ENCODE measurements at regions not wholly inside any gene's neighbourhood (a gene's known extent, or its start where the extent isn't known, plus 50 kb on each side); places are given as distances from the start of the nearest gene placed in this dataset.
A peak's percentile ranks its signal among the peaks of the same experiment; 100 is the strongest.

DNA sequence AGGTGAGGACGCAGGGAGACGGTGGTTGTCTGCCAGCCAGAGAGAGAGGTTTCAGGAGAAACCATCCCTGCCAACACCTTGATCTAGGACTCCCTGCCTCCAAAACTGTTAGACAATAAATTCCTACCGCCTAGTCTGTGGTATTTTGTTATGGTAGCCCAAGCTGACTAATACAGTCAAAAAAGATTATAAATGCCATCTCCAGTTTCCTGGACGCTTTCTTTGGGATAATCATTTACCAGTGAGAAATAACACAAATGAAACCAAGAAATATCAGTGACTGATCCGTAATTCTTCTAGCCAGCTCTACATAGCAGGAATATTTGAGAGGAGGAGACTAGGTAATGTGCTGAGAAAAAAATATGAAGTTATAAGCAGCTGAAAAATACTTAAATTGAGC is 707.8 kb upstream of the LMCD1 start:
- Histone ChIP-seq H3K27me3 (ENCODE audit: control insufficient read depth in 3 of 3, insufficient read depth in 3 of 3, low read length in 3 of 3) (no peaks in the 10 kb centered on the region), H3K4me3 (ENCODE audit: low read depth in 1 of 3, low read length in 3 of 3) (no peak overlapping the region), H3K9me3 (ENCODE audit: control insufficient read depth in 2 of 2, insufficient read depth in 1 of 2, low read depth in 1 of 2, low read length in 1 of 2) (peaks cover 0 to 4% of the 10 kb centered on the region in 2 donors), H3K27ac (ENCODE audit: low read depth in 1 of 3, low read length in 2 of 3) (no peak overlapping the region), H3K36me3 (ENCODE audit: control insufficient read depth in 3 of 3, insufficient read depth in 2 of 3, low read depth in 1 of 3, low read length in 3 of 3) (no peaks in the 10 kb centered on the region), H3K4me1 (ENCODE audit: control insufficient read depth in 3 of 3, insufficient read depth in 2 of 3, low read depth in 1 of 3, low read length in 2 of 3) (no peaks in the 10 kb centered on the region)
- FAIRE-seq, result no peak
- DNase-seq, result no peak
- 70 to 77% (median 76%) methylated on average over 5 of the region's 5 CpGs for WGBS, 3 donors

GRCh38 chr3:7798276-7798675 is 703.3 kb upstream of the LMCD1 start:
- WGBS, 3 donors, result 58 to 71% (median 68%) methylated on average over 4 of the region's 4 CpGs

GRCh38 chr3:7800006-7800780 is 701.4 kb upstream of the LMCD1 start:
- Histone ChIP-seq H3K4me3 (ENCODE audit: low read depth in 1 of 3, low read length in 3 of 3) (no peak overlapping the region), H3K4me1 (ENCODE audit: control insufficient read depth in 3 of 3, insufficient read depth in 2 of 3, low read depth in 1 of 3, low read length in 2 of 3) (no peaks in the 10 kb centered on the region), H3K27me3 (ENCODE audit: control insufficient read depth in 3 of 3, insufficient read depth in 3 of 3, low read length in 3 of 3) (no peaks in the 10 kb centered on the region), H3K36me3 (ENCODE audit: control insufficient read depth in 3 of 3, insufficient read depth in 2 of 3, low read depth in 1 of 3, low read length in 3 of 3) (no peaks in the 10 kb centered on the region), H3K27ac (ENCODE audit: low read depth in 1 of 3, low read length in 2 of 3) (no peak overlapping the region), H3K9me3 (ENCODE audit: control insufficient read depth in 2 of 2, insufficient read depth in 1 of 2, low read depth in 1 of 2, low read length in 1 of 2) (no peaks in the 10 kb centered on the region)
- FAIRE-seq, result no peak
- DNase-seq, result peak in 1 of 2 donors; percentile 4
- 57 to 62% (median 58%) methylated on average over 4 of the region's 4 CpGs for WGBS, 3 donors

More at GRCh38 chr3:7798276-7798675, 703.3 kb upstream of the LMCD1 start:
- H3K4me1 ChIP-seq (ENCODE audit: control insufficient read depth in 3 of 3, insufficient read depth in 2 of 3, low read depth in 1 of 3, low read length in 2 of 3), result no peaks in the 10 kb centered on the region
- H3K4me3 ChIP-seq (ENCODE audit: low read depth in 1 of 3, low read length in 3 of 3), result no peak overlapping the region
- no peaks in the 10 kb centered on the region for H3K36me3 ChIP-seq (ENCODE audit: control insufficient read depth in 3 of 3, insufficient read depth in 2 of 3, low read depth in 1 of 3, low read length in 3 of 3)
- FAIRE-seq (no peak), DNase-seq (no peak)
- H3K9me3 ChIP-seq (ENCODE audit: control insufficient read depth in 2 of 2, insufficient read depth in 1 of 2, low read depth in 1 of 2, low read length in 1 of 2), result no peaks in the 10 kb centered on the region
- no peaks in the 10 kb centered on the region for H3K27me3 ChIP-seq (ENCODE audit: control insufficient read depth in 3 of 3, insufficient read depth in 3 of 3, low read length in 3 of 3)
- H3K27ac ChIP-seq (ENCODE audit: low read depth in 1 of 3, low read length in 2 of 3), result no peak overlapping the region

DNA sequence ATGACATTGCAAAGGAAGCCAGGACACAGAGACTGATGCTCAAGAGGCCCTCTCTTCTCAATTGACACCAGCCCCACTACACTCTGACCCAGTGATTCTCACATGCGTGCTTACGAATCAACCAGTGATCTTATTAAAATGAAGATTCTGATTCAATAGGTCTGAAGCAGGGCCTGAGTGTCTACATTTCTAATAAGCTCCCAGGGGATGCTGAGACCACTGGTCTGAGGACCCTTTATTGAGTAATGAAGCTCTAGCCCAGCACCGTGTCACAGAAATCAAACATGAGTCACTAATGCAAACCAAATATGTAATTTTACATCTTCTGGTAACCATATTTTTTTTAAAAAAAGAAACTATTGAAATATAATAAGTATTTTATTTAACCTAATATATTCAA is 689.1 kb upstream of the LMCD1 start:
- Histone ChIP-seq H3K27ac (ENCODE audit: low read depth in 1 of 3, low read length in 2 of 3) (no peak overlapping the region), H3K27me3 (ENCODE audit: control insufficient read depth in 3 of 3, insufficient read depth in 3 of 3, low read length in 3 of 3) (peaks cover 0 to 3% (median 0%) of the 10 kb centered on the region in 3 donors), H3K9me3 (ENCODE audit: control insufficient read depth in 2 of 2, insufficient read depth in 1 of 2, low read depth in 1 of 2, low read length in 1 of 2) (no peaks in the 10 kb centered on the region), H3K36me3 (ENCODE audit: control insufficient read depth in 3 of 3, insufficient read depth in 2 of 3, low read depth in 1 of 3, low read length in 3 of 3) (no peaks in the 10 kb centered on the region), H3K4me3 (ENCODE audit: low read depth in 1 of 3, low read length in 3 of 3) (no peak overlapping the region), H3K4me1 (ENCODE audit: control insufficient read depth in 3 of 3, insufficient read depth in 2 of 3, low read depth in 1 of 3, low read length in 2 of 3) (no peaks in the 10 kb centered on the region)
- 93 to 94% (median 94%) methylated on average over 3 of the region's 3 CpGs for WGBS, 3 donors
- no peak for FAIRE-seq
- DNase-seq, result no peak

DNA sequence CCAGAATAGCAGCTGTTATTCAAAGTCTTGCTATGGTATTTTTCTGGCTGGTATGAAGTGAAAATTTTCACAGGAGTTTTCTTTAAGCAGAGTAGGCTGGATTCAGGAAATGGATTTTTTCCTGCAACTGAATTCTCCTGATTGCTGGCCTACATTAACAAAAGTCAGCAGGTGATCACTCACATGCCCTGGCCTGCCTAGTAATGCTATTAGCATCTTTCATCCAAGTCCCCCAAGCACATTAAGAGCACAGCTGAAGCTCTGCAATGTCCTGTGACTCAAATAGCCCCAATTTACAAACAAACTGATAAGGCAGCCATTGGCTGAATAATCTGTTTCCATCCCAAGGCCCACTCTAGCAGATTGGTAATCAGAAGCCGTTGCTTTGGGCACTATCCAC is 688.3 kb upstream of the LMCD1 start:
- Histone ChIP-seq H3K9me3 (ENCODE audit: control insufficient read depth in 2 of 2, insufficient read depth in 1 of 2, low read depth in 1 of 2, low read length in 1 of 2) (no peaks in the 10 kb centered on the region), H3K36me3 (ENCODE audit: control insufficient read depth in 3 of 3, insufficient read depth in 2 of 3, low read depth in 1 of 3, low read length in 3 of 3) (no peaks in the 10 kb centered on the region), H3K27me3 (ENCODE audit: control insufficient read depth in 3 of 3, insufficient read depth in 3 of 3, low read length in 3 of 3) (peaks cover 0 to 3% (median 0%) of the 10 kb centered on the region in 3 donors), H3K4me1 (ENCODE audit: control insufficient read depth in 3 of 3, insufficient read depth in 2 of 3, low read depth in 1 of 3, low read length in 2 of 3) (no peaks in the 10 kb centered on the region), H3K27ac (ENCODE audit: low read depth in 1 of 3, low read length in 2 of 3) (no peak overlapping the region), H3K4me3 (ENCODE audit: low read depth in 1 of 3, low read length in 3 of 3) (no peak overlapping the region)
- no peak for DNase-seq
- FAIRE-seq, result no peak
- 31 to 41% (median 37%) methylated on average over 1 of the region's 1 CpG for WGBS, 3 donors

DNA sequence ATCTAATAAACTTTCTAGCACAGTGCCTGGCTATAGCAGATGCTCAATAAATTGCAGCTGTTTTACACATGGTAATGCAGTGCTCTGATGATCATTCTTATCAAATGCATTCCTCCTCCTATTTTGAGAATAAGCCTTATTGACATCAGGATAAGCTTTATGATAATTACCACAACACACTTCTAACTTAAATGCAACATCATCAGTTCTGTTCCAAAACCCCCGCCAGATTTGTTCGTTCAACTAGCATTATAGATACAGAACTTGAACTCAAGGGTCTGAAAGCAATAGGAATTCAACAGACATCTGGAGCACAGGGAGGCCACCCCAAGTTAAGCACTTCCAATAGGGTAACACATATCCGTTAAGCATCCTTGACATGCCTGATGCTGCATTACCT is 684.4 kb upstream of the LMCD1 start:
- Histone ChIP-seq H3K9me3 (ENCODE audit: control insufficient read depth in 2 of 2, insufficient read depth in 1 of 2, low read depth in 1 of 2, low read length in 1 of 2) (no peaks in the 10 kb centered on the region), H3K27ac (ENCODE audit: low read depth in 1 of 3, low read length in 2 of 3) (no peak overlapping the region), H3K4me3 (ENCODE audit: low read depth in 1 of 3, low read length in 3 of 3) (no peak overlapping the region), H3K4me1 (ENCODE audit: control insufficient read depth in 3 of 3, insufficient read depth in 2 of 3, low read depth in 1 of 3, low read length in 2 of 3) (no peaks in the 10 kb centered on the region), H3K27me3 (ENCODE audit: control insufficient read depth in 3 of 3, insufficient read depth in 3 of 3, low read length in 3 of 3) (peaks cover 0 to 3% (median 0%) of the 10 kb centered on the region in 3 donors), H3K36me3 (ENCODE audit: control insufficient read depth in 3 of 3, insufficient read depth in 2 of 3, low read depth in 1 of 3, low read length in 3 of 3) (no peaks in the 10 kb centered on the region)
- DNase-seq, result no peak
- FAIRE-seq, result no peak
- 88 to 95% (median 94%) methylated on average over 3 of the region's 3 CpGs for WGBS, 3 donors

- no peaks in the 10 kb centered on the region for H3K36me3 ChIP-seq (ENCODE audit: control insufficient read depth in 3 of 3, insufficient read depth in 2 of 3, low read depth in 1 of 3, low read length in 3 of 3)
- WGBS, 3 donors, result 96 to 97% (median 97%) methylated on average over 2 of the region's 2 CpGs
- H3K4me3 ChIP-seq (ENCODE audit: low read depth in 1 of 3, low read length in 3 of 3), result no peak overlapping the region
- H3K27ac ChIP-seq (ENCODE audit: low read depth in 1 of 3, low read length in 2 of 3), result no peak overlapping the region
- DNase-seq, result no peak
- no peaks in the 10 kb centered on the region for H3K27me3 ChIP-seq (ENCODE audit: control insufficient read depth in 3 of 3, insufficient read depth in 3 of 3, low read length in 3 of 3)
- H3K9me3 ChIP-seq (ENCODE audit: control insufficient read depth in 2 of 2, insufficient read depth in 1 of 2, low read depth in 1 of 2, low read length in 1 of 2), result peaks cover 0 to 17% of the 10 kb centered on the region in 2 donors
- H3K4me1 ChIP-seq (ENCODE audit: control insufficient read depth in 3 of 3, insufficient read depth in 2 of 3, low read depth in 1 of 3, low read length in 2 of 3), result no peaks in the 10 kb centered on the region
- FAIRE-seq, result no peak
Observed at GRCh38 chr3:7820969-7821368, 680.7 kb upstream of the LMCD1 start.

DNA sequence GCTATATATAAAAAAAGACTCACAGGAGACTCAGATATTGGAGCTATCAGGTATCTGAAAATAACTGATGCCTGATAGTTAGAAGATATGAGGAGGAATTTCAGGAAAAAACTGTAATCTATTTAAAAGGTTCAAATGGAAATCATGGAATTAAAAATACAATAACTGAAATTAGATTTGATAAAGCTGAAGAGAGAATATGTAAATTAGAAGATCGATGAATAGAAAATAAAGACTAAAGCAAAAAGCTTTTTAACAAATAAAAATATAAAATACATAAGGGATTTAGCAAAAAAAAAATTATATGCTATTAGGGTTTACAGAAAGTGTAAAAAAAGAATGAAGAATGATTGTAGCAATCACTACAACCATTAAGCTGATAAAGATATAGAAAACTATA is 679.8 kb upstream of the LMCD1 start:
- FAIRE-seq (no peak), DNase-seq (no peak)
- no peaks in the 10 kb centered on the region for H3K4me1 ChIP-seq (ENCODE audit: control insufficient read depth in 3 of 3, insufficient read depth in 2 of 3, low read depth in 1 of 3, low read length in 2 of 3)
- H3K9me3 ChIP-seq (ENCODE audit: control insufficient read depth in 2 of 2, insufficient read depth in 1 of 2, low read depth in 1 of 2, low read length in 1 of 2), result peaks cover 0 to 18% of the 10 kb centered on the region in 2 donors
- H3K27ac ChIP-seq (ENCODE audit: low read depth in 1 of 3, low read length in 2 of 3), result no peak overlapping the region
- H3K4me3 ChIP-seq (ENCODE audit: low read depth in 1 of 3, low read length in 3 of 3), result no peak overlapping the region
- WGBS, 3 donors, result 85 to 98% (median 91%) methylated on average over 1 of the region's 1 CpG
- no peaks in the 10 kb centered on the region for H3K36me3 ChIP-seq (ENCODE audit: control insufficient read depth in 3 of 3, insufficient read depth in 2 of 3, low read depth in 1 of 3, low read length in 3 of 3)
- no peaks in the 10 kb centered on the region for H3K27me3 ChIP-seq (ENCODE audit: control insufficient read depth in 3 of 3, insufficient read depth in 3 of 3, low read length in 3 of 3)

DNA sequence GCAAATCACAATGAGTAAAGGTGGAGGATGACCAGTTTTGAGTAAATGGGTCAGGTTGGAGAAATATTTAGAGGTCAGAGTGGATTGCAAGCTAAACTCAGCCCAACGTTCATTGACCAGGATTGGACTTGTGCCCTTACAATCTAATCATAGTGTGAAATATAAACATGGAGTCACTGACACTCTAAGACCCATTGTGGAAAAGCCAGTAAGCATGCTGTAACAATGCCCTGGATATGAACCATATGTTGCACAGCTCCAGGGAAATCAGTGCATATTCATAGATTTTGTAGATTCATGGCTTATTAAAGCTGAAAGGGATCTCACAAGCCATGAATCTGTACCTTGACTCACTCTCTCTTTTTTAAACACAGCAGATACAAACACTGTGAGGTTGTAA is 660.2 kb upstream of the LMCD1 start:
- H3K27ac ChIP-seq (ENCODE audit: low read depth in 1 of 3, low read length in 2 of 3), result no peak overlapping the region
- H3K9me3 ChIP-seq (ENCODE audit: control insufficient read depth in 2 of 2, insufficient read depth in 1 of 2, low read depth in 1 of 2, low read length in 1 of 2), result no peaks in the 10 kb centered on the region
- no peaks in the 10 kb centered on the region for H3K27me3 ChIP-seq (ENCODE audit: control insufficient read depth in 3 of 3, insufficient read depth in 3 of 3, low read length in 3 of 3)
- peak in 1 of 2 donors; percentile 13 for DNase-seq
- H3K36me3 ChIP-seq (ENCODE audit: control insufficient read depth in 3 of 3, insufficient read depth in 2 of 3, low read depth in 1 of 3, low read length in 3 of 3), result no peaks in the 10 kb centered on the region
- no peaks in the 10 kb centered on the region for H3K4me1 ChIP-seq (ENCODE audit: control insufficient read depth in 3 of 3, insufficient read depth in 2 of 3, low read depth in 1 of 3, low read length in 2 of 3)
- 10 to 25% (median 16%) methylated on average over 1 of the region's 1 CpG for WGBS, 3 donors
- no peak overlapping the region for H3K4me3 ChIP-seq (ENCODE audit: low read depth in 1 of 3, low read length in 3 of 3)
- no peak for FAIRE-seq

All from small intestine (tissue), 7 donors.